Osteocyte (in vitro differentiated cells): ENCODE measurements at regions not wholly inside any gene's neighbourhood (a gene's known extent, or its start where the extent isn't known, plus 50 kb on each side); places are given as distances from the start of the nearest gene placed in this dataset.

Source experiments
- DNase-seq: peaks from one replicate; pipeline ENCODE4 v3.0.0; 2021; ENCODE audit warnings: mixed read lengths; ENCODE audit not compliant: unreplicated experiment; ENCODE audit errors: extremely low spot score
- H3K27ac Mint-ChIP-seq: one replicate; pipeline ENCODE4 v1.8.0; 2021; ENCODE audit warnings: mild to moderate bottlenecking, mixed read lengths; ENCODE audit not compliant: unreplicated experiment
- H3K27me3 Mint-ChIP-seq: one replicate; pipeline ENCODE4 v1.8.0; 2021; ENCODE audit warnings: mixed read lengths; ENCODE audit not compliant: unreplicated experiment
- H3K36me3 Mint-ChIP-seq: one replicate; pipeline ENCODE4 v1.8.0; 2021; ENCODE audit warnings: mixed read lengths; ENCODE audit not compliant: unreplicated experiment
- H3K4me1 Mint-ChIP-seq: one replicate; pipeline ENCODE4 v1.8.0; 2021; ENCODE audit warnings: mixed read lengths; ENCODE audit not compliant: unreplicated experiment
- H3K4me3 Mint-ChIP-seq: one replicate; pipeline ENCODE4 v1.8.0; 2021; ENCODE audit warnings: mild to moderate bottlenecking, moderate library complexity, mixed read lengths; ENCODE audit not compliant: unreplicated experiment
- H3K9me3 Mint-ChIP-seq: one replicate; pipeline ENCODE4 v1.8.0; 2021; ENCODE audit warnings: mixed read lengths; ENCODE audit not compliant: unreplicated experiment
- CTCF ChIP-seq: fragments of 200-600 bp; sonication (generic); IDR thresholded peaks from 2 replicates; pipeline ENCODE4 v1.5.0; 2021; ENCODE audit warnings: antibody characterized with exemption, mild to moderate bottlenecking, moderate library complexity

- Mint-ChIP-seq H3K4me1 (peaks cover 26% of the 10 kb centered on the region), H3K27ac (no peak overlapping the region), H3K36me3 (no peaks in the 10 kb centered on the region), H3K4me3 (no peak overlapping the region), H3K9me3 (no peaks in the 10 kb centered on the region), H3K27me3 (no peaks in the 10 kb centered on the region)
- no peak for DNase-seq
- no peak for TF ChIP-seq CTCF
Measured at GRCh38 chr2:15750433-15750814, 158.8 kb downstream of the DDX1 start.

GRCh38 chr2:15750822-15751329, 159.2 kb downstream of the DDX1 start:
- Mint-ChIP-seq H3K4me1 (peaks cover 22% of the 10 kb centered on the region), H3K27ac (no peak overlapping the region), H3K4me3 (no peak overlapping the region), H3K9me3 (no peaks in the 10 kb centered on the region), H3K36me3 (no peaks in the 10 kb centered on the region), H3K27me3 (no peaks in the 10 kb centered on the region)
- no peak for DNase-seq
- TF ChIP-seq CTCF = no peak

GRCh38 chr2:15751477-15751876, 159.8 kb downstream of the DDX1 start:
- DNase-seq = no peak
- no peak overlapping the region for H3K4me3 Mint-ChIP-seq
- H3K27ac Mint-ChIP-seq = no peak overlapping the region
- no peaks in the 10 kb centered on the region for H3K36me3 Mint-ChIP-seq
- TF ChIP-seq CTCF = no peak
- no peaks in the 10 kb centered on the region for H3K9me3 Mint-ChIP-seq
- peaks cover 18% of the 10 kb centered on the region for H3K4me1 Mint-ChIP-seq
- H3K27me3 Mint-ChIP-seq = no peaks in the 10 kb centered on the region

- Mint-ChIP-seq H3K4me1 (peaks cover 7% of the 10 kb centered on the region), H3K9me3 (no peaks in the 10 kb centered on the region), H3K27me3 (peaks cover 7% of the 10 kb centered on the region), H3K36me3 (no peaks in the 10 kb centered on the region), H3K4me3 (no peak overlapping the region), H3K27ac (no peak overlapping the region)
- no peak for TF ChIP-seq CTCF
- DNase-seq = no peak
Measured at GRCh38 chr2:15752552-15753232, 161.0 kb downstream of the DDX1 start.

- no peaks in the 10 kb centered on the region for H3K36me3 Mint-ChIP-seq
- peaks cover 7% of the 10 kb centered on the region for H3K4me1 Mint-ChIP-seq
- H3K4me3 Mint-ChIP-seq = no peak overlapping the region
- no peak for DNase-seq
- no peaks in the 10 kb centered on the region for H3K9me3 Mint-ChIP-seq
- H3K27ac Mint-ChIP-seq = no peak overlapping the region
- peaks cover 7% of the 10 kb centered on the region for H3K27me3 Mint-ChIP-seq
- no peak for TF ChIP-seq CTCF
Measured at GRCh38 chr2:15753233-15753798, 161.6 kb downstream of the DDX1 start.
